ENCODE measurements at regions not wholly inside any gene's neighbourhood (a gene's known extent, or its start where the extent isn't known, plus 50 kb on each side); places are given as distances from the start of the nearest gene placed in this dataset.

- Histone ChIP-seq H3K4me1 (ENCODE audit: control insufficient read depth, insufficient read depth, low read length) (peaks cover 36% of the 10 kb centered on the region), H3K36me3 (ENCODE audit: control insufficient read depth, insufficient read depth, low read length) (no peaks in the 10 kb centered on the region), H3K4me3 (ENCODE audit: low read length) (no peak overlapping the region), H3K9me3 (ENCODE audit: control insufficient read depth, low read length) (no peaks in the 10 kb centered on the region), H3K27me3 (ENCODE audit: control insufficient read depth, insufficient read depth, low read length) (no peaks in the 10 kb centered on the region), H3K9ac (ENCODE audit: low read length) (no peak overlapping the region)
Measured at GRCh38 chr14:65339866-65340265, 72.7 kb upstream of the FUT8 start.

- Histone ChIP-seq H3K36me3 (ENCODE audit: control insufficient read depth, insufficient read depth, low read length) (no peaks in the 10 kb centered on the region), H3K9ac (ENCODE audit: low read length) (no peak overlapping the region), H3K4me3 (ENCODE audit: low read length) (no peak overlapping the region), H3K4me1 (ENCODE audit: control insufficient read depth, insufficient read depth, low read length) (peaks cover 19% of the 10 kb centered on the region), H3K9me3 (ENCODE audit: control insufficient read depth, low read length) (no peaks in the 10 kb centered on the region), H3K27me3 (ENCODE audit: control insufficient read depth, insufficient read depth, low read length) (no peaks in the 10 kb centered on the region)
Measured at GRCh38 chr14:65344011-65344410, 68.5 kb upstream of the FUT8 start.

- no peak overlapping the region for H3K4me3 ChIP-seq (ENCODE audit: low read length)
- no peaks in the 10 kb centered on the region for H3K9me3 ChIP-seq (ENCODE audit: control insufficient read depth, low read length)
- no peaks in the 10 kb centered on the region for H3K27me3 ChIP-seq (ENCODE audit: control insufficient read depth, insufficient read depth, low read length)
- H3K36me3 ChIP-seq (ENCODE audit: control insufficient read depth, insufficient read depth, low read length), result no peaks in the 10 kb centered on the region
- no peak overlapping the region for H3K9ac ChIP-seq (ENCODE audit: low read length)
- H3K4me1 ChIP-seq (ENCODE audit: control insufficient read depth, insufficient read depth, low read length), result peaks cover 11% of the 10 kb centered on the region
Measured at GRCh38 chr14:65345266-65345665, 67.3 kb upstream of the FUT8 start.

- H3K9me3 ChIP-seq (ENCODE audit: control insufficient read depth, low read length), result no peaks in the 10 kb centered on the region
- peaks cover 10% of the 10 kb centered on the region for H3K4me1 ChIP-seq (ENCODE audit: control insufficient read depth, insufficient read depth, low read length)
- no peak overlapping the region for H3K9ac ChIP-seq (ENCODE audit: low read length)
- H3K27me3 ChIP-seq (ENCODE audit: control insufficient read depth, insufficient read depth, low read length), result no peaks in the 10 kb centered on the region
- H3K4me3 ChIP-seq (ENCODE audit: low read length), result no peak overlapping the region
- H3K36me3 ChIP-seq (ENCODE audit: control insufficient read depth, insufficient read depth, low read length), result no peaks in the 10 kb centered on the region
Measured at GRCh38 chr14:65346474-65346873, 66.1 kb upstream of the FUT8 start.

- H3K4me3 ChIP-seq (ENCODE audit: low read length), result no peak overlapping the region
- H3K9me3 ChIP-seq (ENCODE audit: control insufficient read depth, low read length), result no peaks in the 10 kb centered on the region
- H3K36me3 ChIP-seq (ENCODE audit: control insufficient read depth, insufficient read depth, low read length), result no peaks in the 10 kb centered on the region
- peaks cover 10% of the 10 kb centered on the region for H3K4me1 ChIP-seq (ENCODE audit: control insufficient read depth, insufficient read depth, low read length)
- H3K9ac ChIP-seq (ENCODE audit: low read length), result no peak overlapping the region
- no peaks in the 10 kb centered on the region for H3K27me3 ChIP-seq (ENCODE audit: control insufficient read depth, insufficient read depth, low read length)
Measured at GRCh38 chr14:65346895-65347294, 65.6 kb upstream of the FUT8 start.

- Histone ChIP-seq H3K27me3 (ENCODE audit: control insufficient read depth, insufficient read depth, low read length) (no peaks in the 10 kb centered on the region), H3K4me3 (ENCODE audit: low read length) (no peak overlapping the region), H3K4me1 (ENCODE audit: control insufficient read depth, insufficient read depth, low read length) (peaks cover 15% of the 10 kb centered on the region), H3K9ac (ENCODE audit: low read length) (no peak overlapping the region), H3K9me3 (ENCODE audit: control insufficient read depth, low read length) (no peaks in the 10 kb centered on the region), H3K36me3 (ENCODE audit: control insufficient read depth, insufficient read depth, low read length) (no peaks in the 10 kb centered on the region)
Measured at GRCh38 chr14:65348137-65348536, 64.4 kb upstream of the FUT8 start.

- Histone ChIP-seq H3K9ac (ENCODE audit: low read length) (no peak overlapping the region), H3K27me3 (ENCODE audit: control insufficient read depth, insufficient read depth, low read length) (no peaks in the 10 kb centered on the region), H3K9me3 (ENCODE audit: control insufficient read depth, low read length) (no peaks in the 10 kb centered on the region), H3K4me3 (ENCODE audit: low read length) (no peak overlapping the region), H3K36me3 (ENCODE audit: control insufficient read depth, insufficient read depth, low read length) (no peaks in the 10 kb centered on the region), H3K4me1 (ENCODE audit: control insufficient read depth, insufficient read depth, low read length) (peaks cover 24% of the 10 kb centered on the region)
Measured at GRCh38 chr14:65349100-65349499, 63.4 kb upstream of the FUT8 start.

GRCh38 chr14:65351493-65352194, 60.9 kb upstream of the FUT8 start:
- H3K9me3 ChIP-seq (ENCODE audit: control insufficient read depth, low read length), result no peaks in the 10 kb centered on the region
- no peak overlapping the region for H3K9ac ChIP-seq (ENCODE audit: low read length)
- H3K4me1 ChIP-seq (ENCODE audit: control insufficient read depth, insufficient read depth, low read length), result peaks cover 46% of the 10 kb centered on the region
- H3K36me3 ChIP-seq (ENCODE audit: control insufficient read depth, insufficient read depth, low read length), result no peaks in the 10 kb centered on the region
- no peak overlapping the region for H3K4me3 ChIP-seq (ENCODE audit: low read length)
- no peaks in the 10 kb centered on the region for H3K27me3 ChIP-seq (ENCODE audit: control insufficient read depth, insufficient read depth, low read length)

GRCh38 chr14:65352964-65353530, 59.5 kb upstream of the FUT8 start:
- Histone ChIP-seq H3K4me1 (ENCODE audit: control insufficient read depth, insufficient read depth, low read length) (peaks cover 52% of the 10 kb centered on the region), H3K27me3 (ENCODE audit: control insufficient read depth, insufficient read depth, low read length) (no peaks in the 10 kb centered on the region), H3K9me3 (ENCODE audit: control insufficient read depth, low read length) (no peaks in the 10 kb centered on the region), H3K36me3 (ENCODE audit: control insufficient read depth, insufficient read depth, low read length) (no peaks in the 10 kb centered on the region), H3K9ac (ENCODE audit: low read length) (peak overlapping the region; percentile 25), H3K4me3 (ENCODE audit: low read length) (no peak overlapping the region)

- Histone ChIP-seq H3K36me3 (ENCODE audit: control insufficient read depth, insufficient read depth, low read length) (no peaks in the 10 kb centered on the region), H3K27me3 (ENCODE audit: control insufficient read depth, insufficient read depth, low read length) (no peaks in the 10 kb centered on the region), H3K9ac (ENCODE audit: low read length) (peak overlapping the region; percentile 57), H3K9me3 (ENCODE audit: control insufficient read depth, low read length) (no peaks in the 10 kb centered on the region), H3K4me3 (ENCODE audit: low read length) (no peak overlapping the region), H3K4me1 (ENCODE audit: control insufficient read depth, insufficient read depth, low read length) (peaks cover 54% of the 10 kb centered on the region)
Measured at GRCh38 chr14:65354131-65354530, 58.4 kb upstream of the FUT8 start.

- no peaks in the 10 kb centered on the region for H3K27me3 ChIP-seq (ENCODE audit: control insufficient read depth, insufficient read depth, low read length)
- no peaks in the 10 kb centered on the region for H3K36me3 ChIP-seq (ENCODE audit: control insufficient read depth, insufficient read depth, low read length)
- H3K4me3 ChIP-seq (ENCODE audit: low read length), result no peak overlapping the region
- no peaks in the 10 kb centered on the region for H3K9me3 ChIP-seq (ENCODE audit: control insufficient read depth, low read length)
- peak overlapping the region; percentile 57 for H3K9ac ChIP-seq (ENCODE audit: low read length)
- H3K4me1 ChIP-seq (ENCODE audit: control insufficient read depth, insufficient read depth, low read length), result peaks cover 60% of the 10 kb centered on the region
Measured at GRCh38 chr14:65354715-65355114, 57.8 kb upstream of the FUT8 start.

- Histone ChIP-seq H3K9me3 (ENCODE audit: control insufficient read depth, low read length) (no peaks in the 10 kb centered on the region), H3K4me3 (ENCODE audit: low read length) (no peak overlapping the region), H3K36me3 (ENCODE audit: control insufficient read depth, insufficient read depth, low read length) (no peaks in the 10 kb centered on the region), H3K27me3 (ENCODE audit: control insufficient read depth, insufficient read depth, low read length) (no peaks in the 10 kb centered on the region), H3K9ac (ENCODE audit: low read length) (peak overlapping the region; percentile 74), H3K4me1 (ENCODE audit: control insufficient read depth, insufficient read depth, low read length) (peaks cover 68% of the 10 kb centered on the region)
Measured at GRCh38 chr14:65356327-65356836, 56.1 kb upstream of the FUT8 start.

Data from mucosa of stomach (tissue), 1 donor.